GM12878 (cell line): ENCODE measurements at regions not wholly inside any gene's neighbourhood (a gene's known extent, or its start where the extent isn't known, plus 50 kb on each side); places are given as distances from the start of the nearest gene placed in this dataset.

Experiments
- ATAC-seq: fragments of 200-7000 bp; cut with Tn5 transposase; 3 replicates; pipeline ENCODE4 v1.9.1; 2020; ENCODE audit warnings: mild to moderate bottlenecking, moderate library complexity
- BruUV-seq: library from RNA; stranded (reverse); fragments of 400-500 nt; replicated peaks from 2 replicates; lab custom pipeline; 2021; lab: Mats Ljungman, UMichigan
- CTCF ChIA-PET: fragments of 300-600 bp; sonication (Branson Sonifier 250); formaldehyde crosslinking; extraction: SDS; loops from one replicate; lab custom pipeline; 2021; ENCODE audit warnings: inconsistent platforms; lab: Yijun Ruan, JAX
- POLR2A ChIA-PET: fragments of 350-600 bp; formaldehyde crosslinking; extraction: SDS; loops from one replicate; lab custom pipeline; 2021; ENCODE audit warnings: inconsistent platforms; lab: Charles Lee
- RAD21 ChIA-PET: fragments of 300-600 bp; sonication (Branson Sonifier 250); formaldehyde crosslinking; loops from one replicate; lab custom pipeline; 2023; ENCODE audit warnings: antibody characterized with exemption; ENCODE audit not compliant: unreplicated experiment; lab: Charles Lee
- SMC1A ChIA-PET: fragments of 300-600 bp; sonication (Branson Sonifier 250); formaldehyde crosslinking; loops from one replicate; lab custom pipeline; 2023; ENCODE audit not compliant: unreplicated experiment, uncharacterized antibody; lab: Charles Lee
- DNase-seq: peaks from one replicate; pipeline ENCODE4 v3.0.0-alpha.2; 2011; ENCODE audit warnings: low read depth, low spot score
- FAIRE-seq: peaks from 3 replicates; lab custom pipeline; 2011; peaks lifted over from hg19 to GRCh38; lab: Jason Lieb, UNC
- H2AFZ ChIP-seq: 2 replicates; pipeline ENCODE4 v1.6.0; 2011; ENCODE audit warnings: low read depth, low read length, control low read depth; ENCODE audit not compliant: control insufficient read depth
- H3K27ac ChIP-seq: 2 replicates; pipeline ENCODE4 v1.5.1; 2011; ENCODE audit warnings: control low read depth; ENCODE audit not compliant: control insufficient read depth, insufficient read depth
- H3K27me3 ChIP-seq, 2 experiments: replicated peaks in 1 of 2; 2 replicates each; pipeline versions ENCODE4 v1.6.0 to v1.6.1; 2011; ENCODE audit warnings: low read length in 1 of 2; ENCODE audit not compliant: control insufficient read depth in 2 of 2, insufficient read depth in 2 of 2
- H3K36me3 ChIP-seq, 2 experiments: 2 replicates each; pipeline ENCODE4 v1.5.1; 2011; ENCODE audit warnings: low read length in 1 of 2; ENCODE audit not compliant: control insufficient read depth in 2 of 2, insufficient read depth in 2 of 2
- H3K4me1 ChIP-seq: 2 replicates; pipeline ENCODE4 v1.6.1; 2011; ENCODE audit warnings: mild to moderate bottlenecking, low read length, moderate library complexity, mixed read lengths; ENCODE audit not compliant: control insufficient read depth, insufficient read depth
- H3K4me2 ChIP-seq: 2 replicates; pipeline ENCODE4 v1.6.0; 2011; ENCODE audit warnings: control low read depth; ENCODE audit not compliant: control insufficient read depth, insufficient read depth
- H3K4me3 ChIP-seq: fragments of 200-600 bp; sonication (generic); 2 replicates; pipeline ENCODE4 v1.5.1; 2016
- H3K79me2 ChIP-seq: 2 replicates; pipeline ENCODE4 v1.6.0; 2011; ENCODE audit warnings: low read length; ENCODE audit not compliant: control insufficient read depth, insufficient read depth
- H3K9ac ChIP-seq: 2 replicates; pipeline ENCODE4 v1.8.0; 2011; ENCODE audit warnings: low read length, control low read depth, mixed read lengths; ENCODE audit not compliant: control insufficient read depth, insufficient read depth
- H3K9me3 ChIP-seq: replicated peaks from 3 replicates; pipeline ENCODE4 v1.5.1; 2011; ENCODE audit warnings: mild to moderate bottlenecking, low read length; ENCODE audit not compliant: control insufficient read depth, insufficient read depth
- H4K20me1 ChIP-seq: 2 replicates; pipeline ENCODE4 v1.6.0; 2011; ENCODE audit not compliant: control insufficient read depth, insufficient read depth
- CREM ChIP-seq: IDR thresholded peaks from 2 replicates; pipeline ENCODE4 v1.6.1; 2014; ENCODE audit warnings: antibody characterized with exemption, low read depth
- ETV6 ChIP-seq, 2 experiments: fragments of 450-650 bp in 1 of 2; IDR thresholded peaks in 1 of 2; conservative IDR thresholded peaks in 1 of 2; 2 replicates each; pipeline ENCODE4 v1.6.1; 2014; ENCODE audit warnings: antibody characterized with exemption in 1 of 2, borderline replicate concordance in 1 of 2, low read depth in 1 of 2, mild to moderate bottlenecking in 1 of 2, moderate library complexity in 1 of 2
- FOXK2 ChIP-seq: fragments of 450-650 bp; IDR thresholded peaks from 2 replicates; pipeline ENCODE4 v1.6.1; 2017; ENCODE audit warnings: mild to moderate bottlenecking, moderate library complexity
- IRF4 ChIP-seq: IDR thresholded peaks from 2 replicates; pipeline ENCODE4 v1.6.1; 2011; ENCODE audit warnings: low read depth, low read length
- KDM1A ChIP-seq: fragments of 200-600 bp; sonication (generic); IDR thresholded peaks from 2 replicates; pipeline ENCODE4 v1.6.1; 2016; ENCODE audit warnings: borderline replicate concordance
- NRF1 ChIP-seq: conservative IDR thresholded peaks from 2 replicates; pipeline ENCODE4 v1.6.1; 2011; ENCODE audit warnings: mild to moderate bottlenecking, low read depth, low read length, improper control_type of control experiment
- POU2F2 ChIP-seq: IDR thresholded peaks from 3 replicates; pipeline ENCODE4 v1.6.1; 2011; ENCODE audit warnings: low read depth, mild to moderate bottlenecking, low read length, borderline replicate concordance
- SIX5 ChIP-seq: IDR thresholded peaks from 2 replicates; pipeline ENCODE4 v1.6.1; 2011; ENCODE audit warnings: mild to moderate bottlenecking, low read depth, low read length, moderate library complexity; ENCODE audit not compliant: severe bottlenecking
- SRF ChIP-seq, 2 experiments: IDR thresholded peaks; 2 replicates each; pipeline ENCODE4 v1.6.1; 2011; ENCODE audit warnings: low read depth in 2 of 2, low read length in 2 of 2, mild to moderate bottlenecking in 1 of 2, moderate library complexity in 1 of 2
- TCF12 ChIP-seq: IDR thresholded peaks from 2 replicates; pipeline ENCODE4 v1.6.1; 2011; ENCODE audit warnings: low read depth, mild to moderate bottlenecking, low read length
- ZNF24 ChIP-seq: fragments of 450-650 bp; IDR thresholded peaks from 2 replicates; pipeline ENCODE4 v1.6.1; 2017; ENCODE audit warnings: antibody characterized with exemption, mild to moderate bottlenecking
- WGBS: methylation state at CpG from one replicate; pipeline ENCODE4 v1.1.6; 2016; ENCODE audit warnings: low lambda C conversion rate; ENCODE audit not compliant: insufficient replicate concordance, insufficient coverage; ENCODE audit errors: missing lambda C conversion rate; 5-methylcytosine and 5-hydroxymethylcytosine counted together
- in situ Hi-C: fragments of 300-500 bp; cut with MboI; formaldehyde crosslinking; loops from 9 replicates; pipeline ENCODE4 v1.14.3; 2018; ENCODE audit warnings: mixed read lengths
- intact Hi-C: fragments of 100-400 bp; cut with micrococcal nuclease; formaldehyde crosslinking; loops from one replicate; pipeline ENCODE4 v1.14.2; 2022; ENCODE audit not compliant: unreplicated experiment
- TF ChIP-seq, protein P1 (sequence below): fragments of 450-650 bp; IDR thresholded peaks from 2 replicates; pipeline ENCODE4 v1.6.1; 2017; ENCODE audit warnings: mild to moderate bottlenecking, moderate library complexity
- TF ChIP-seq, protein P2 (sequence below): fragments of 450-650 bp; IDR thresholded peaks from 2 replicates; pipeline ENCODE4 v1.6.1; 2016; ENCODE audit warnings: mild to moderate bottlenecking, moderate library complexity, borderline replicate concordance
- TF ChIP-seq, protein P3 (sequence below): fragments of 450-650 bp; IDR thresholded peaks from 2 replicates; pipeline ENCODE4 v1.6.1; 2017; ENCODE audit warnings: antibody characterized with exemption, mild to moderate bottlenecking, moderate library complexity

DNA sequence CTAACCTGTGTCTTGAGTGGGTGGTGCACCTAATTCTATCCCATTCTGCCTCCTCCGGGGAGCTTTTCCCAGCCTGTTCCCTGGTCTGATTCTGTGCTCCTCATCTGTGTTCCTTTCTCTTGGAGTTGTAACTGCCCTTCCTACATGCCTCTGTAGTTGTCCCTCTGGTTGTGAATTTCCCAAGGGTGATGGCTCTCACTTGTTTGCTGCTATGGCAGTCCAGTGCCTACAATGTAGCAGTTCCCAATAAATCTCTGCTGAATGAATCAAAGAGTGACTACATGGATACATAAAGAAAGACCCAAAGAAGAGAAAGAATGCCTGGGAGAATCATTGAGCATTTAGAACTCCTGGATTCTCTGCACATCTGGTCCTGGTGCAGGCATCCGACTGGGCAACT, 141.6 kb downstream of the HS3ST1 start:
- TF ChIP-seq POU2F2 (no peak), CREM (no peak), SIX5 (no peak), IRF4 (no peak), FOXK2 (no peak), NRF1 (no peak), SRF (IDR thresholded peaks at IDR 0.05; ENCODE audit: low read depth in 2 of 2, low read length in 2 of 2) (no peak), TCF12 (no peak), KDM1A (no peak), ZNF24 (no peak), ETV6 (conservative IDR thresholded peaks at IDR 0.05 in 1 of 2, IDR thresholded peaks at IDR 0.05 in 1 of 2; ENCODE audit: borderline replicate concordance in 1 of 2, low read depth in 1 of 2) (no peak)
- TF ChIP-seq, protein P1, sequence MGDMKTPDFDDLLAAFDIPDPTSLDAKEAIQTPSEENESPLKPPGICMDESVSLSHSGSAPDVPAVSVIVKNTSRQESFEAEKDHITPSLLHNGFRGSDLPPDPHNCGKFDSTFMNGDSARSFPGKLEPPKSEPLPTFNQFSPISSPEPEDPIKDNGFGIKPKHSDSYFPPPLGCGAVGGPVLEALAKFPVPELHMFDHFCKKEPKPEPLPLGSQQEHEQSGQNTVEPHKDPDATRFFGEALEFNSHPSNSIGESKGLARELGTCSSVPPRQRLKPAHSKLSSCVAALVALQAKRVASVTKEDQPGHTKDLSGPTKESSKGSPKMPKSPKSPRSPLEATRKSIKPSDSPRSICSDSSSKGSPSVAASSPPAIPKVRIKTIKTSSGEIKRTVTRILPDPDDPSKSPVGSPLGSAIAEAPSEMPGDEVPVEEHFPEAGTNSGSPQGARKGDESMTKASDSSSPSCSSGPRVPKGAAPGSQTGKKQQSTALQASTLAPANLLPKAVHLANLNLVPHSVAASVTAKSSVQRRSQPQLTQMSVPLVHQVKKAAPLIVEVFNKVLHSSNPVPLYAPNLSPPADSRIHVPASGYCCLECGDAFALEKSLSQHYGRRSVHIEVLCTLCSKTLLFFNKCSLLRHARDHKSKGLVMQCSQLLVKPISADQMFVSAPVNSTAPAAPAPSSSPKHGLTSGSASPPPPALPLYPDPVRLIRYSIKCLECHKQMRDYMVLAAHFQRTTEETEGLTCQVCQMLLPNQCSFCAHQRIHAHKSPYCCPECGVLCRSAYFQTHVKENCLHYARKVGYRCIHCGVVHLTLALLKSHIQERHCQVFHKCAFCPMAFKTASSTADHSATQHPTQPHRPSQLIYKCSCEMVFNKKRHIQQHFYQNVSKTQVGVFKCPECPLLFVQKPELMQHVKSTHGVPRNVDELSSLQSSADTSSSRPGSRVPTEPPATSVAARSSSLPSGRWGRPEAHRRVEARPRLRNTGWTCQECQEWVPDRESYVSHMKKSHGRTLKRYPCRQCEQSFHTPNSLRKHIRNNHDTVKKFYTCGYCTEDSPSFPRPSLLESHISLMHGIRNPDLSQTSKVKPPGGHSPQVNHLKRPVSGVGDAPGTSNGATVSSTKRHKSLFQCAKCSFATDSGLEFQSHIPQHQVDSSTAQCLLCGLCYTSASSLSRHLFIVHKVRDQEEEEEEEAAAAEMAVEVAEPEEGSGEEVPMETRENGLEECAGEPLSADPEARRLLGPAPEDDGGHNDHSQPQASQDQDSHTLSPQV, result no peak
- TF ChIP-seq, protein P2, sequence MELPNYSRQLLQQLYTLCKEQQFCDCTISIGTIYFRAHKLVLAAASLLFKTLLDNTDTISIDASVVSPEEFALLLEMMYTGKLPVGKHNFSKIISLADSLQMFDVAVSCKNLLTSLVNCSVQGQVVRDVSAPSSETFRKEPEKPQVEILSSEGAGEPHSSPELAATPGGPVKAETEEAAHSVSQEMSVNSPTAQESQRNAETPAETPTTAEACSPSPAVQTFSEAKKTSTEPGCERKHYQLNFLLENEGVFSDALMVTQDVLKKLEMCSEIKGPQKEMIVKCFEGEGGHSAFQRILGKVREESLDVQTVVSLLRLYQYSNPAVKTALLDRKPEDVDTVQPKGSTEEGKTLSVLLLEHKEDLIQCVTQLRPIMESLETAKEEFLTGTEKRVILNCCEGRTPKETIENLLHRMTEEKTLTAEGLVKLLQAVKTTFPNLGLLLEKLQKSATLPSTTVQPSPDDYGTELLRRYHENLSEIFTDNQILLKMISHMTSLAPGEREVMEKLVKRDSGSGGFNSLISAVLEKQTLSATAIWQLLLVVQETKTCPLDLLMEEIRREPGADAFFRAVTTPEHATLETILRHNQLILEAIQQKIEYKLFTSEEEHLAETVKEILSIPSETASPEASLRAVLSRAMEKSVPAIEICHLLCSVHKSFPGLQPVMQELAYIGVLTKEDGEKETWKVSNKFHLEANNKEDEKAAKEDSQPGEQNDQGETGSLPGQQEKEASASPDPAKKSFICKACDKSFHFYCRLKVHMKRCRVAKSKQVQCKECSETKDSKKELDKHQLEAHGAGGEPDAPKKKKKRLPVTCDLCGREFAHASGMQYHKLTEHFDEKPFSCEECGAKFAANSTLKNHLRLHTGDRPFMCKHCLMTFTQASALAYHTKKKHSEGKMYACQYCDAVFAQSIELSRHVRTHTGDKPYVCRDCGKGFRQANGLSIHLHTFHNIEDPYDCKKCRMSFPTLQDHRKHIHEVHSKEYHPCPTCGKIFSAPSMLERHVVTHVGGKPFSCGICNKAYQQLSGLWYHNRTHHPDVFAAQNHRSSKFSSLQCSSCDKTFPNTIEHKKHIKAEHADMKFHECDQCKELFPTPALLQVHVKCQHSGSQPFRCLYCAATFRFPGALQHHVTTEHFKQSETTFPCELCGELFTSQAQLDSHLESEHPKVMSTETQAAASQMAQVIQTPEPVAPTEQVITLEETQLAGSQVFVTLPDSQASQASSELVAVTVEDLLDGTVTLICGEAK, result no peak
- TF ChIP-seq, protein P3, sequence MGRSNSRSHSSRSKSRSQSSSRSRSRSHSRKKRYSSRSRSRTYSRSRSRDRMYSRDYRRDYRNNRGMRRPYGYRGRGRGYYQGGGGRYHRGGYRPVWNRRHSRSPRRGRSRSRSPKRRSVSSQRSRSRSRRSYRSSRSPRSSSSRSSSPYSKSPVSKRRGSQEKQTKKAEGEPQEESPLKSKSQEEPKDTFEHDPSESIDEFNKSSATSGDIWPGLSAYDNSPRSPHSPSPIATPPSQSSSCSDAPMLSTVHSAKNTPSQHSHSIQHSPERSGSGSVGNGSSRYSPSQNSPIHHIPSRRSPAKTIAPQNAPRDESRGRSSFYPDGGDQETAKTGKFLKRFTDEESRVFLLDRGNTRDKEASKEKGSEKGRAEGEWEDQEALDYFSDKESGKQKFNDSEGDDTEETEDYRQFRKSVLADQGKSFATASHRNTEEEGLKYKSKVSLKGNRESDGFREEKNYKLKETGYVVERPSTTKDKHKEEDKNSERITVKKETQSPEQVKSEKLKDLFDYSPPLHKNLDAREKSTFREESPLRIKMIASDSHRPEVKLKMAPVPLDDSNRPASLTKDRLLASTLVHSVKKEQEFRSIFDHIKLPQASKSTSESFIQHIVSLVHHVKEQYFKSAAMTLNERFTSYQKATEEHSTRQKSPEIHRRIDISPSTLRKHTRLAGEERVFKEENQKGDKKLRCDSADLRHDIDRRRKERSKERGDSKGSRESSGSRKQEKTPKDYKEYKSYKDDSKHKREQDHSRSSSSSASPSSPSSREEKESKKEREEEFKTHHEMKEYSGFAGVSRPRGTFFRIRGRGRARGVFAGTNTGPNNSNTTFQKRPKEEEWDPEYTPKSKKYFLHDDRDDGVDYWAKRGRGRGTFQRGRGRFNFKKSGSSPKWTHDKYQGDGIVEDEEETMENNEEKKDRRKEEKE, result no peak
- Histone ChIP-seq H3K36me3 (no peaks in the 10 kb centered on the region), H3K9ac (no peak overlapping the region), H3K9me3 (no peaks in the 10 kb centered on the region; the same call in 1 of the 3 replicates), H3K4me3 (no peak overlapping the region), H3K79me2 (no peaks in the 10 kb centered on the region), H3K27me3 (no peaks in the 10 kb centered on the region), H3K4me1 (no peaks in the 10 kb centered on the region; the same call in 1 of the 2 replicates), H3K27ac (no peak overlapping the region), H3K4me2 (no peak overlapping the region), H2AFZ (no peak overlapping the region), H4K20me1 (no peaks in the 10 kb centered on the region)
- in situ Hi-C loops, result no loop called here
- CTCF ChIA-PET, result no interaction called here
- no peak for ATAC-seq
- no TSS peak for BruUV-seq
- DNase-seq, result no peak
- POLR2A ChIA-PET, result no interaction called here
- peak; percentile 13 for FAIRE-seq
- intact Hi-C loops, result no loop called here
- SMC1A ChIA-PET, result interaction anchor here (0.6 kb wide), 1 partner anchor 659 kb away, joined by 3 read pairs; no protein-coding TSS in a partner anchor
- WGBS, result 66% methylated on average over 2 of the region's 2 CpGs
- RAD21 ChIA-PET, result no interaction called here
